ENCODE measurements at regions not wholly inside any gene's neighbourhood (a gene's known extent, or its start where the extent isn't known, plus 50 kb on each side); places are given as distances from the start of the nearest gene placed in this dataset.

DNA sequence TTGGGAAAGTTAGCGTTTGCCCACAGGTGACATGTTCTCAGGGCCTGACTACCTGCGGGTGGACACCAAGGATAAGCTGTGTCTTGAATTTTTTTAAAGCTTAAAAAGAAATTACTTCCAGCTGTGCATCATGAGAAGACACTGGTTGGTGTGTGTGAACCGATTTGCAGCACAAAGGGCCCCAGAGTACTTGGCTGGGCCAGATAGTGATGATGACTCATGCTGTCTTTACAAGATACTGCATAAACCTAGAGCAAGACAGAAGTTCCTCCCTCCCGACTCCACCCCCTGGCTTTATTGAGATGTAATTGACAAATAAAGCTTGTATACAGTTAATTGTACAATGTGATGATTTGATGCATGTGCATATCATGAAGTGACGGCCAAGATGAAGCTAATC is 212.8 kb downstream of the NXNL2 start:
- DNase-seq (ENCODE audit: low read depth): peak; percentile 98
- H3K4me3 ChIP-seq (ENCODE audit: low read depth, low read length): no peak overlapping the region
- TF ChIP-seq, protein P1, sequence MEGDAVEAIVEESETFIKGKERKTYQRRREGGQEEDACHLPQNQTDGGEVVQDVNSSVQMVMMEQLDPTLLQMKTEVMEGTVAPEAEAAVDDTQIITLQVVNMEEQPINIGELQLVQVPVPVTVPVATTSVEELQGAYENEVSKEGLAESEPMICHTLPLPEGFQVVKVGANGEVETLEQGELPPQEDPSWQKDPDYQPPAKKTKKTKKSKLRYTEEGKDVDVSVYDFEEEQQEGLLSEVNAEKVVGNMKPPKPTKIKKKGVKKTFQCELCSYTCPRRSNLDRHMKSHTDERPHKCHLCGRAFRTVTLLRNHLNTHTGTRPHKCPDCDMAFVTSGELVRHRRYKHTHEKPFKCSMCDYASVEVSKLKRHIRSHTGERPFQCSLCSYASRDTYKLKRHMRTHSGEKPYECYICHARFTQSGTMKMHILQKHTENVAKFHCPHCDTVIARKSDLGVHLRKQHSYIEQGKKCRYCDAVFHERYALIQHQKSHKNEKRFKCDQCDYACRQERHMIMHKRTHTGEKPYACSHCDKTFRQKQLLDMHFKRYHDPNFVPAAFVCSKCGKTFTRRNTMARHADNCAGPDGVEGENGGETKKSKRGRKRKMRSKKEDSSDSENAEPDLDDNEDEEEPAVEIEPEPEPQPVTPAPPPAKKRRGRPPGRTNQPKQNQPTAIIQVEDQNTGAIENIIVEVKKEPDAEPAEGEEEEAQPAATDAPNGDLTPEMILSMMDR (IDR thresholded peaks at IDR 0.05; ENCODE audit: insufficient read depth, low read depth, low read length): peak; percentile 16

DNA sequence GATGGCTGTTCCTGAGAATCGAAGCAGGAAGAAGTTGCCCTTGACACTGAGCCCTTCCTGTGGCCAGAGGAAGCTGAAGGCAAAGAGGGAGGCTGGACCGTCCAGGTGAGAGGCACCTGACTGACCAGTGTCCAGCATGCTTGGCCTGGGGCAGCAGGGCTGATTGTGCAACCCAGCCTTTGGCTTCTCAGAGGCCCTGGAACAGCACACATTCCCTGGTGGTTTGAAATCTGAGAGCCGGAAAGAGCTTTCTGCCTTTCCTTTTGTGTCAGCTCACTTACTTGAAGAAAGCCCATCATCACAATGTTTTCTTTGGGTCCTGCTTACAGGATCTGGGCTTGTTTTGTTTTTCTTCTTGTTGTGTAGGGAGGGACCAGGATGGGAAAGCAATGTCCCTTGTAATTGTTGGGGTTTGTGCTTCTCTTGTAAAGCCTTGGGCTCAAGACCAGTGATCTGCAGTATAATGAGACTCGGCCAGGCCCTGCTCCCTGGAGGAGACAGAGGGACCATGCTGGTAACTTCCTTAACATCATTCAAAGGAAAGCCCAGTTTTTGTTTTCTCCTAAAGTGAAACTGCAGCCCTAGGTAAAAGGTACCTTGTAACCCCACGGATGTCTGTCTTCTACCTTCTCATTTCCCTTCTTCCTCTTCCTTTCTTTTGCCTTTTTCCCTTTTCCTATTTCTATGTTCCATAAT is 213.7 kb downstream of the NXNL2 start:
- DNase-seq (ENCODE audit: low read depth): peak; percentile 91
- TF ChIP-seq, protein P1 (IDR thresholded peaks at IDR 0.05; ENCODE audit: insufficient read depth, low read depth, low read length): no peak

DNA sequence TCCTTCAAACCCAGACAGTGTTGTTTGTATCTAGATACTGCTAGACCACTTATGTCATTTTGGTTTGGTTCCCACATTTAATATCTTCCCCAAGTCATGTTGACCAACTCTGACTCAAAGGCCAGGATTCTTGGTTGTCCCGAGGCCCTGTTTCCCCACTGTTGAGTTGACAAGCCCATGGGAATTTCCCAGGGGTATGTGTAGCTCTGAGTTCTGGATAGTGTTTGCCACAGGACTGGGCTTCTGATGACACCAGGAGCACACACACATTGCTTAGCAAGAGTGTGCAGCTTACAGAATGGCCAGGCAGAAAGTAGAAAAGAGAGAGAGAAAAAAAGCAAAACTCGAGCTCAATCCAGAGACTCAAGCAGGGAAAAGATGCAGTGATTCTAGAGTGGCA is 214.4 kb downstream of the NXNL2 start:
- TF ChIP-seq, protein P1 (IDR thresholded peaks at IDR 0.05; ENCODE audit: insufficient read depth, low read depth, low read length): no peak
- no peak overlapping the region for H3K4me3 ChIP-seq (ENCODE audit: low read depth, low read length)
- peak; percentile 84 for DNase-seq (ENCODE audit: low read depth)

More for the DNA sequence above, 213.7 kb downstream of the NXNL2 start:
- H3K4me3 ChIP-seq (ENCODE audit: low read depth, low read length): no peak overlapping the region

DNA sequence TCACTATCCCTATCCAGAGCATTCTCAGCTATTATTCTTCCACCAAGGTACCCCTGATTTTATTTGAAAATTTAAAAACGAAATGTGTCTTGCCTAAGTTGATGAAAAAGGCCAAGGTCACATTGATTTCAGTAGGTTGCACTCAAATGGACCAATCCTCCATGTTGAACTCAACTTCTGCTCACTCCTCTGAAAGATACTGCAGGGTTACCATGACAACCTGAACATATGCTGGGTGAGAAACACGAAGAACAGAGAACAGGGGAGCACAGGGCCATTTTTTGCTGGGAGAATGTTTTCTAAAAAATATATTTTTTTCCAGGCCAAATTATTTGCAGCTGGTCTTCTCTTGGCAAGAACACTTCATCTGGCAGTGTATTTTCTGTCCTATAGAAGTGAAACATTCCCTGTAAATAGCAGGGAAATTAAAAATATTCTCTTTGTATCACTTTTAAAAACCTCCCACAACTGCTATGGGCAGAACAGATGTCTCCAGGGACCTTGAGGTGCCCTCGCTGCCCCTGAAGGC is 215.9 kb downstream of the NXNL2 start:
- TF ChIP-seq, protein P1 (IDR thresholded peaks at IDR 0.05; ENCODE audit: insufficient read depth, low read depth, low read length): no peak
- no peak overlapping the region for H3K4me3 ChIP-seq (ENCODE audit: low read depth, low read length)
- no peak for DNase-seq (ENCODE audit: low read depth)

DNA sequence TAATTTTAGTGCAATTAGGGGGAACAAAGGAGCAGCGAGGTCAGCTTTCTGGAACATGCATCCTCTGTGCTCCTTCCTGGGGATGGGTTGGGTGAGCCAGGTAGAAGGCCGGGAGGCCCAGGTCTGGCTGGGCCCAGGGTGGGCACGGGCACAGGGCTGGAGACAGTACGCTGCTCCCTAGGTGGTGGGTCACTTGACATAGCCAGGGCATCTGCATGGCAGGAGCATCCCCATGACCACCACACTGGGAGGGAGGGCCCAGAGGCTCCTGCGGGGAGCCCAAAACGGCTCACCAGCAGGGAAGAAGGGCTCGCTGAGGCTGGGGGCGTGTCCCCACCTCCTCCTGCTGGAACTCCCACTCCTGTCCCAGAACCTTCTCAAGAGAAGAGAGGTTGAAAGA is 216.8 kb downstream of the NXNL2 start:
- no peak overlapping the region for H3K4me3 ChIP-seq (ENCODE audit: low read depth, low read length)
- DNase-seq (ENCODE audit: low read depth): no peak
- TF ChIP-seq, protein P1 (IDR thresholded peaks at IDR 0.05; ENCODE audit: insufficient read depth, low read depth, low read length): no peak

DNA sequence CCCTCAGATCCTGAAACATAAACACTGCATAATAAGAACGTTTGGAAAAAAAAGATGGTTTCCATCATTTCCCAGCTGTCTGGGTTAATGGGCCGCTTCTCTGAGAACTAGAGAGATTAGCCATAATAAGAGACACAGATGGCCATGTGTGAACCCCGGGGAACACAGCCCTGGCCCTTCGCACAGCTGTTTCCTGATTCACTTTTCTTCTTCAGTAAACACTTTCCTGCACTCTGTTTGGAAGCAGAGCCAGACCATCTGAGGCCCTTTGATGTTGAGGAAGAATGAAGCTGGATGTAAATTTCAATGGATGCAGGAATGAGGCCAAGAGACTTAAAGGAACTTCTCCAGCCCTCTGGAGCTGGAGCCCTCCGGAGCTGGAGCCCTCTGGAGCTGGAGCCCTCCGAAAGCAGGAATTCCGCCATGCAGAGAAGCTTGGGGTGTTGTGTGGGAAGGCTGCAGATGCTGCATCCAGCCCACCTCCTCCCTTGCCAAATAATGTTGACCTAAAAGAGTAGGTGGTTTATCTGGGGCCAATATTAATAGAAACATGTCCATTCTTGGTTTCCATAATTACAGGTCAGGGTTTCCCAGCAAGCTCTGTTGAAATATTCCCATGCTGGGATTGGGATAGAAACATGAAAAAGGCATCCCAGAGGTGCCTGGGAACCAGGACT is 218.9 kb downstream of the NXNL2 start:
- TF ChIP-seq, protein P1 (IDR thresholded peaks at IDR 0.05; ENCODE audit: insufficient read depth, low read depth, low read length): no peak
- peak; percentile 95 for DNase-seq (ENCODE audit: low read depth)
- no peak overlapping the region for H3K4me3 ChIP-seq (ENCODE audit: low read depth, low read length)

All from fibroblast of villous mesenchyme (primary cell).